BLaER1 treated with 17β-estradiol and CSF1 and Interleukin-3, amounts not matched to agents 10 nM and 100 nM (cell line): ENCODE measurements at regions not wholly inside any gene's neighbourhood (a gene's known extent, or its start where the extent isn't known, plus 50 kb on each side); places are given as distances from the start of the nearest gene placed in this dataset.
"Not testable (repeated sequence)": the region's sequence is repeated elsewhere in the genome, so short reads cannot be mapped to it uniquely, and the experiment has no call there.

ENCODE experiments used
- H3K27ac ChIP-seq, 11 experiments: shearing (Covaris generic); formaldehyde crosslinking; 2 replicates each; pipeline ENCODE4 v1.8.1; 2022
- H3K27me3 ChIP-seq, 11 experiments: shearing (Covaris generic); formaldehyde crosslinking; 2 replicates each; pipeline ENCODE4 v1.8.1; 2022
- H3K36me3 ChIP-seq, 11 experiments: shearing (Covaris generic); formaldehyde crosslinking; 2 replicates each; pipeline ENCODE4 v1.8.1; 2022
- H3K4me1 ChIP-seq, 10 experiments: shearing (Covaris generic); formaldehyde crosslinking; 2 replicates each; pipeline ENCODE4 v1.8.1; 2022
- H3K4me2 ChIP-seq, 11 experiments: shearing (Covaris generic); formaldehyde crosslinking; 2 replicates each; pipeline ENCODE4 v1.8.1; 2022
- H3K4me3 ChIP-seq, 10 experiments: shearing (Covaris generic); formaldehyde crosslinking; 2 replicates each; pipeline ENCODE4 v1.8.1; 2022
- H3K9ac ChIP-seq, 11 experiments: shearing (Covaris generic); formaldehyde crosslinking; 2 replicates each; pipeline ENCODE4 v1.8.1; 2022
- H3K9me3 ChIP-seq, 11 experiments: shearing (Covaris generic); formaldehyde crosslinking; replicated peaks in 1 of 11; 2 replicates each; pipeline ENCODE4 v1.8.1; 2022
- H4K20me1 ChIP-seq, 11 experiments: shearing (Covaris generic); formaldehyde crosslinking; 2 replicates each; pipeline ENCODE4 v1.8.1; 2022
- Cebpa-rat ChIP-seq, 11 experiments: shearing (Covaris generic); IDR thresholded peaks; 2 replicates each; pipeline ENCODE4 v1.8.1; 2022

DNA sequence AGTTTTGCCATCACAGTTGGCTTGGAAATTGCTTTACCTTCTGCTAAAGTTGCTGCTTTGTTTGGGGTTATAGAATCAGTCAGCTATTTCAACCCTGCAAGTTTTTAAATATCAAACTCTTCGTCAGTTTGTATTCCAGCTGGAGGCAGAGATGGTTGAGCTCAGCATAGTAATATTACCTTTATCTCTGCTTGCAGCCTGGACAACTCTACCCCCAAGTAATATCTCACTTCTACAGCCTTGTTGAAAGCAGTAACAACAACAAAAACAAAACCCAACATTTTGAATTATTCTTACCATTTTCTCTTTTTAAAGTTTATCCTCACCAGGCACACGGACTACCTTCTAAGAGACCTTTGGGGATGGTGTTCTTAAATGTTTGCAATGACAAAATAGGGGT lies 239.1 kb upstream of the PHF14 start:
- Histone ChIP-seq H3K27ac (no peak overlapping the region), H4K20me1 (no peaks in the 10 kb centered on the region), H3K4me1 (no peaks in the 10 kb centered on the region), H3K27me3 (no peaks in the 10 kb centered on the region), H3K4me3 (no peak overlapping the region), H3K4me2 (no peak overlapping the region), H3K36me3 (no peaks in the 10 kb centered on the region), H3K9ac (no peak overlapping the region), H3K9me3 (no peaks in the 10 kb centered on the region)
- no peak for TF ChIP-seq Cebpa-rat (IDR thresholded peaks at IDR 0.05)

DNA sequence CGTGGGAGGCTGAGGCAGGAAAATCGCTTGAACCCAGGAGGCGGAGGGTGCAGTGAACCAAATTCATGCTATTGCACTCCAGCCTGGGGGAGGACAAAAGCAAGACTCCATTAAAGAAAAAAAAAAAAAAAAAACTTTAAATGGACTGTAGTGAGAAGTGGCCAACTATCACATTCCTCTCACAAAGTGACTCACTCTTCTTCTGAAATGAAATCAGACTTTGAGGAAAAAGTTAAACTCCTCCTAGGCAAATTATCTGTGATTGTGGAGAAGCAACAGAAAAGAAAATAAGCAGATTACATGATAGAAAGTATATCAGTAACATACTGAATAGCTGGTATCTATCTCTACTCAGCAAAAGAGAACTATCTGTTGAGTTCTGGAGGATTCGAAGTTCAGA lies 234.3 kb upstream of the PHF14 start:
- no peaks in the 10 kb centered on the region for H3K4me1 ChIP-seq
- no peak for TF ChIP-seq Cebpa-rat (IDR thresholded peaks at IDR 0.05)

DNA sequence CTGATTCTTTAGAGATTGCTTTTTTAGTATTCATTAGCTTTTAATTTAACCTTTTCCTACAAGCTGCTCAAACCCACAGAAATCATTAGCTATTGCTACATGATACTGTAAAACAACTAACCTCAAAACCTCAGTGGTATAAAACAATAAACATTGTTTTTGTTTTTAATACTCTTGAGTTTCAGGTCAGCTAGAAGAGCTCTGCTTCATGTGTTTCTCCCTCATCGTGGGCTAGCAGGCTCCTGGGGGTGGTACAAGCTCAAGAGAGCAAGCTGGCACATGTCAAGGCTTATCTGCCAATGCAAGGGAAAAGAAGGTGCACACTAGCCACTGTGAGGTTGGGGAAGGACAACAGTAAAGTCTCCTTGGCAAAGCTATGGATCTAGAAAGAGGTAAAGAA lies 232.9 kb upstream of the PHF14 start:
- H3K9ac ChIP-seq, result no peak overlapping the region
- H3K27ac ChIP-seq, result no peak overlapping the region
- H3K4me2 ChIP-seq, result no peak overlapping the region
- no peak overlapping the region for H3K4me3 ChIP-seq
- TF ChIP-seq Cebpa-rat (IDR thresholded peaks at IDR 0.05), result no peak
- no peaks in the 10 kb centered on the region for H3K4me1 ChIP-seq
- H3K9me3 ChIP-seq, result no peaks in the 10 kb centered on the region
- H3K27me3 ChIP-seq, result no peaks in the 10 kb centered on the region
- H3K36me3 ChIP-seq, result no peaks in the 10 kb centered on the region
- H4K20me1 ChIP-seq, result no peaks in the 10 kb centered on the region

More for the DNA sequence above, 234.3 kb upstream of the PHF14 start:
- Histone ChIP-seq H3K27ac (no peak overlapping the region), H3K9ac (no peak overlapping the region), H3K27me3 (no peaks in the 10 kb centered on the region), H3K36me3 (no peaks in the 10 kb centered on the region), H3K4me2 (no peak overlapping the region), H4K20me1 (no peaks in the 10 kb centered on the region), H3K9me3 (no peaks in the 10 kb centered on the region), H3K4me3 (no peak overlapping the region)

DNA sequence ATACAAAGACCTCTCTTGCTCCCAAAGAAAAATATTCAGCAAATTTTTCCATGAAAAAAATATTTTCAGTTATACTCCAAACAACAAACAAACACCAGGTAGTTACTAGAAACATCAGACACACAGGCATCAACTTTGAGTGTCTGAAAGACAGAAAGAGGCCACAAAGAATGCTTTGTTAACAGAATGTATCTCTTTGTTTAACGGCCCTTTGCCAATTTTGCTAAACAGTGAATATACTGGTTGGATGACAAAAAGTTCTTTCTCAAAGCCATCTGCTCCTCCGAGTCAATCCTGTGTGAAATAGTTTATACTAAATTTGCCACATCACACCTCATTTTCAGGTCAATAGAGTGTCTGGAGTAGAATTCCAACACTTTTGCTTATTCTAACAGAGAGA lies 216.7 kb upstream of the PHF14 start:
- no peak for TF ChIP-seq Cebpa-rat (IDR thresholded peaks at IDR 0.05)
- no peaks in the 10 kb centered on the region for H3K27me3 ChIP-seq
- no peak overlapping the region for H3K27ac ChIP-seq
- H3K4me2 ChIP-seq, result no peak overlapping the region
- no peaks in the 10 kb centered on the region for H3K4me1 ChIP-seq
- no peak overlapping the region for H3K9ac ChIP-seq
- H3K36me3 ChIP-seq, result no peaks in the 10 kb centered on the region
- H4K20me1 ChIP-seq, result no peaks in the 10 kb centered on the region
- peaks cover 30 to 44% (median 34%) of the 10 kb centered on the region in 11 experiments for H3K9me3 ChIP-seq
- H3K4me3 ChIP-seq, result no peak overlapping the region

DNA sequence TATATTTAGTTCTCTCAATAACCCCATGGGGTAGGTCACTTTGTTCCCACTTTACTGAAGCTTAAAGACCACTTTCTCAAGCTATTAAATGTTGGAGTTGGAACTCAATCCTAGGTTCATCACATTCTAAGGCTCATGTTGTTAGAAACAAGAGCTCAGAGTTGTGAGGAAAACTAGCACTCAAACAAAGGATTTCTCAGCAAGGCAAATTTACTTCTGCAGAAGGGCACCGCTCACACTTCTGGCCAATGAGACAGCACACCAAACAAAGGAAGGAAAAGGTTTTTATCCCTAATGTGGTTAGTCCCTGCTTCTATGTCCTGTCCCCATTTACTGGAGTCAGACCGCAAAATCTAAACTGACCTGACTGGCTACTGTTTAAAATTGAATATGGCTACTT lies 214.6 kb upstream of the PHF14 start:
- H3K4me1 ChIP-seq, result no peaks in the 10 kb centered on the region
- H4K20me1 ChIP-seq, result no peaks in the 10 kb centered on the region
- no peak overlapping the region for H3K9ac ChIP-seq
- H3K9me3 ChIP-seq, result peaks cover 30 to 44% (median 34%) of the 10 kb centered on the region in 11 experiments
- no peak for TF ChIP-seq Cebpa-rat (IDR thresholded peaks at IDR 0.05)
- H3K36me3 ChIP-seq, result no peaks in the 10 kb centered on the region
- no peak overlapping the region for H3K27ac ChIP-seq
- H3K27me3 ChIP-seq, result no peaks in the 10 kb centered on the region
- peak overlapping the region in 1 of 10 experiments; percentile 23; a peak in 2 of 20 replicates for H3K4me3 ChIP-seq
- H3K4me2 ChIP-seq, result no peak overlapping the region

DNA sequence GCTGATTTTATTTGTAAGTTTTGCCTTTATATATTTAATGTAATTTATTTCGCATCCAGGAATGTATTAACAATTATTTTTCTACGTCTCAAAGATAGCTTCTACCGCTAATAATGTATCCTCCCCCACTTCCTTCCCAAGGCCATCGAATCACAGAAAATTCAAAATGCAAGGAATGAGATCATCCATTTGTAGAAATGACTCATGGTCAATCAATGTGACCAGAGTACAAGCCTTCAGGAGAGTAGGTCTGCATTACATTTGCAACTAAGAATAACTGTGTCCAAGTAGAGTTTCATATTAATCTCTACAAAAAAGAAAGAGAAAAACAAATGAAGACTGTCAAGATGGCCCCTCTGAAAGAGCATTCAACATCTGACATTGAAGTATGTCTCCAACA lies 205.9 kb upstream of the PHF14 start:
- no peak for TF ChIP-seq Cebpa-rat (IDR thresholded peaks at IDR 0.05)

DNA sequence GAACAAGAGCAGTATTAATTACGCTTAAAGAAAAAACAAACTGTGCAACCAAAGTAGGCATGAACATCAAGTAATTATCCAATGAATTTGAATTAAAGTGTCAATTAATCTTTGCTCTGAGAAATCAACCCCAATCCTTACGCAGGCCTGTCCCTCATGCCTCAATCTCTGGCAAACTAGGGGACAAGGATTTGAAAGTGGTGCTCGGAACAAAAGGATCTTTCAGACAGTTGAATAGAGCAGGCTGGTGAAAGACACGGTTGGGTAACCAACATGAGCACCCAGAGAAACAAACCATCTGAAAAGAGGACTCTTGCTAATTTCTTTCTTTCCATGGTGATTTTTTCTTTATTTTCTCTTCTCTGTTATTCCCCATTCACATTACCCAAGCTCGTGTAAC lies 203.5 kb upstream of the PHF14 start:
- no peaks in the 10 kb centered on the region for H3K4me1 ChIP-seq
- TF ChIP-seq Cebpa-rat (IDR thresholded peaks at IDR 0.05), result no peak
- H3K9me3 ChIP-seq, result no peaks in the 10 kb centered on the region
- no peak overlapping the region for H3K4me2 ChIP-seq
- no peak overlapping the region for H3K27ac ChIP-seq
- no peaks in the 10 kb centered on the region for H3K27me3 ChIP-seq
- H3K36me3 ChIP-seq, result no peaks in the 10 kb centered on the region
- H3K9ac ChIP-seq, result no peak overlapping the region
- no peaks in the 10 kb centered on the region for H4K20me1 ChIP-seq
- no peak overlapping the region for H3K4me3 ChIP-seq

More for the DNA sequence above, 205.9 kb upstream of the PHF14 start:
- no peak overlapping the region for H3K4me3 ChIP-seq
- no peak overlapping the region for H3K27ac ChIP-seq
- no peaks in the 10 kb centered on the region for H3K36me3 ChIP-seq
- no peaks in the 10 kb centered on the region for H3K27me3 ChIP-seq
- no peaks in the 10 kb centered on the region for H4K20me1 ChIP-seq
- H3K9ac ChIP-seq, result no peak overlapping the region
- H3K9me3 ChIP-seq, result no peaks in the 10 kb centered on the region
- H3K4me2 ChIP-seq, result no peak overlapping the region
- no peaks in the 10 kb centered on the region for H3K4me1 ChIP-seq

DNA sequence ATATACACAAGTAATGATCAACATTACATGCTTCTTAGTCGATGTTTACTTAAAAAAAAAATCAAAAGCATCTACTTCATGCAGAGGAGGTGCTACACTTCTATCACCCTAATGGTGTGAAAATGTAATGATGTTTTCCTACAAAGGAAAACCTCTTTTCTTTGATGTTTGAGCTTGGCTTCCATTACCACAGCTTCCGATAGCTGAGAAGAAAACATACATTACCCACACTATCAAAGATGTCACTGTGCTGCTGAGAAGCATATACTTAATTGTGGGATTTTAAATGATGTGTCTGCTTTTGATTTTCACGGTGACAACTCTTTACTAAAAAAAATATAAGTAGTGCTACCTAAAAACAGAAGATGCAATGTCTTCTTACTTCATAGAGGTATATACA lies 200.2 kb upstream of the PHF14 start:
- H3K9me3 ChIP-seq, result no peaks in the 10 kb centered on the region
- no peaks in the 10 kb centered on the region for H4K20me1 ChIP-seq
- H3K27me3 ChIP-seq, result no peaks in the 10 kb centered on the region
- no peaks in the 10 kb centered on the region for H3K36me3 ChIP-seq
- H3K4me3 ChIP-seq, result no peak overlapping the region
- no peaks in the 10 kb centered on the region for H3K4me1 ChIP-seq
- no peak overlapping the region for H3K9ac ChIP-seq
- no peak overlapping the region for H3K4me2 ChIP-seq
- H3K27ac ChIP-seq, result no peak overlapping the region
- TF ChIP-seq Cebpa-rat (IDR thresholded peaks at IDR 0.05), result no peak

DNA sequence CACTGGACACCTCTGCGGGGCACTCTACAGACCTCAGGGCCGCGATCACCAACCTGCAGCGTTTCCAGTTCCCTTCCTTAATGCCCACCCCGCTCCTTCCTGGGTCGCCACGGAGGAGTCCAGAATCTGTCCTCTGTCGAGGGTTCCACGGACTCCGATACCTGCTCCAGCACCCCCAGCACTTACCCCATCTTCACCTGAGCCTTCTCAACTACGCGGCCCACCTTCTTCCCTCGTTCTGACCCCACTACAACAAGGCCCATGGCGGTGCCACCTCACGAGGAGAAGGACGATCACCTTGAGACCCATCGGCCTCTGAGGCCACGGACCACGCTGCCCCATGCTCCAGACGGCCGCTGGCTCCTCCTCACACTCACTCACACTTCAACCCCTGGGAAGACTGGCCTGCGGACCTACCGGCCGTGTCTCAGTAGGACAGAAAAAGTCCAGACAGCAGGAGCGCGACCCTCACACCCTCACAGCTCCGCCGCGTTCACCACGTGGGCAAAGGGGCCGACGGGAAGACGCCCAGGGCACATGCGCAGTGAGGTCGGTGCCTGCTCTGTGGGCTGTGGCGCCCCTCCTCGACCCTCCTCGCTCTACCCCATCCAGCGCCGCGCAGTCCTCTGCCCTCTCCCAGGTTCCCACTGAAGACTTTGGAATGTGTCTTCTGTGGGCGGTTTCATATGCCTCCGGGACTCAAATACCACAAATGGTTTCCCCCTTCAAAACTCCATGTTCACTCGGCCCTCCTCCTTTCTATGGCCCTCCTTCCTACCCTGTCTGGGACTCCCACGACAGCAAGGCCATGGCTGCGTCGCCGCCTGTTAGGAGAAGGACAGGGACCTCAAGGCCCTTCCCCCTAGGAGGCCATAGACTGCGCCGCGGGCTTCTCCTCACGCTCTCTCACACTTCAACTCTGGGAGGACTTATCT lies 193.9 kb upstream of the PHF14 start:
- Histone ChIP-seq H3K4me3 (no peak overlapping the region), H3K9me3 (peaks cover 0 to 10% (median 0%) of the 10 kb centered on the region in 11 experiments; a peak in 2 of 22 replicates), H4K20me1 (no peaks in the 10 kb centered on the region), H3K27me3 (no peaks in the 10 kb centered on the region), H3K4me1 (no peaks in the 10 kb centered on the region), H3K27ac (no peak overlapping the region), H3K9ac (no peak overlapping the region), H3K36me3 (no peaks in the 10 kb centered on the region), H3K4me2 (no peak overlapping the region)
- no peak for TF ChIP-seq Cebpa-rat (IDR thresholded peaks at IDR 0.05)

DNA sequence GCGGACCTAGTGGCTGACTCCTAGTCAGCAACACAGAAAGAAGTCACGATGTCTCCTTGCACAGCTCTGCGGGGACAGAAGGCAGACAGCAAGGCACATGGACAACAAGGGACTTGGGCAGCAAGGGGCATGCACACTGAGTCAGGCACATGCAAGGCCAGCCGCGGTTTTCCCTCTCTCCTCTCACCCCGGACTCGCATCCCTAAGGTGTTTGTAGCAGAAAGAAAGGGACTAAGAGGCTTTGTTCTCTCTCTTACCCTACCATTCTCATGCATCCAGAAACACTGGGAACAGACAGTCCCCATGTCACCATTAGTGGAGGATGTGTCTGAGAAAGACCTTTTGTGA lies 193.3 kb upstream of the PHF14 start:
- no peaks in the 10 kb centered on the region for H3K27me3 ChIP-seq
- no peaks in the 10 kb centered on the region for H4K20me1 ChIP-seq
- peaks cover 0 to 10% (median 0%) of the 10 kb centered on the region in 11 experiments; a peak in 2 of 22 replicates for H3K9me3 ChIP-seq
- no peak overlapping the region for H3K9ac ChIP-seq
- no peak for TF ChIP-seq Cebpa-rat (IDR thresholded peaks at IDR 0.05)
- H3K4me2 ChIP-seq, result no peak overlapping the region
- no peaks in the 10 kb centered on the region for H3K36me3 ChIP-seq
- no peak overlapping the region for H3K27ac ChIP-seq
- H3K4me3 ChIP-seq, result no peak overlapping the region
- no peaks in the 10 kb centered on the region for H3K4me1 ChIP-seq

DNA sequence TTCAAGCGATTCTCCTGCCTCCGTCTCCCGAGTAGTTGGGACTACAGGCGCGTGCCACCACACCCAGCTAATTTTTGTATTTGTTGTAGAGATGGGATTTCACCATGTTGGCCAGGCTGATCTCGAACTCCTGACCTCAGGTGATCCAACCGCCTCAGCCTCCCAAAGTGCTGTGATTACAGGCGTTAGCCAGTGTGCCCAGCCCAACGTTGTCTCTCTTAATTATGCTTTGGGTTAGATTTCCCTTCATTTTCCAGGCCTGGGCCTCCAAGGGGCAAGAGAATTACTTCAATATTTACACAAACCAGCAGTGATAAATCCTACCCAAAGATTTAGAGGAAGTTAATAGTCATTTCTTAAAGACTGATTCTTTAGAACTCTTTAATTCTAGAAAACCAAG lies 186.7 kb upstream of the PHF14 start:
- not testable (repeated sequence) for H3K27me3 ChIP-seq, H3K4me1 ChIP-seq, H3K9me3 ChIP-seq, H3K9ac ChIP-seq, H3K27ac ChIP-seq, H3K4me2 ChIP-seq, H3K4me3 ChIP-seq, H3K36me3 ChIP-seq, H4K20me1 ChIP-seq
